ENCODE measurements at regions not wholly inside any gene's neighbourhood (a gene's known extent, or its start where the extent isn't known, plus 50 kb on each side); places are given as distances from the start of the nearest gene placed in this dataset.
"Not testable (repeated sequence)": the region's sequence is repeated elsewhere in the genome, so short reads cannot be mapped to it uniquely, and the experiment has no call there.

DNA sequence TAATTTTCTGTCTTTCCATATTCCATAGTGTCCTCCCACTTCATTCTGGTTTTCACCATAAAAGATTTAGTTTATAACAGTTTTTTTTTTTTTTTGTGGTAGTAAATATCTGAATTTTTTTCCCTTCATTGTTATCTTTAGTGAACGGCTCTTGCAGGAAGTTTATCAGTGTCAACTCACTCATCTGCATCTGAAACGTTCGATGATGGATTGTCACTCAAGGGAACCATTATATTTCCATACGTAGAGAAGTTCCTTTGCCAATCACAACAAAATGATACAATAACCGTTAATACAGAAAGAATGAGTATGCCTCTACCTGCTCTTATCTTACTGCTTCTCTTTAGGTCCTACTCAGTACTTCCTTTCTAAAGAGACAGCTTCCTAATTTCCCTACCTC is 651.2 kb upstream of the KCNMB2 start:
- Histone ChIP-seq H3K4me1 (ENCODE audit: control insufficient read depth, insufficient read depth, low read length) (no peaks in the 10 kb centered on the region), H3K27me3 (ENCODE audit: control insufficient read depth, insufficient read depth, low read length) (no peaks in the 10 kb centered on the region), H3K36me3 (ENCODE audit: control insufficient read depth, insufficient read depth, low read length) (no peaks in the 10 kb centered on the region), H3K27ac (ENCODE audit: low read depth, low read length) (no peak overlapping the region), H3K4me3 (ENCODE audit: low read depth, low read length) (no peak overlapping the region), H3K9me3 (ENCODE audit: control insufficient read depth, insufficient read depth, low read length) (no peaks in the 10 kb centered on the region)
- WGBS (ENCODE audit: insufficient coverage): 95% methylated on average over 4 of the region's 5 CpGs
- DNase-seq (ENCODE audit: low read depth in 4 of 6, low spot score in 6 of 6): no peak

DNA sequence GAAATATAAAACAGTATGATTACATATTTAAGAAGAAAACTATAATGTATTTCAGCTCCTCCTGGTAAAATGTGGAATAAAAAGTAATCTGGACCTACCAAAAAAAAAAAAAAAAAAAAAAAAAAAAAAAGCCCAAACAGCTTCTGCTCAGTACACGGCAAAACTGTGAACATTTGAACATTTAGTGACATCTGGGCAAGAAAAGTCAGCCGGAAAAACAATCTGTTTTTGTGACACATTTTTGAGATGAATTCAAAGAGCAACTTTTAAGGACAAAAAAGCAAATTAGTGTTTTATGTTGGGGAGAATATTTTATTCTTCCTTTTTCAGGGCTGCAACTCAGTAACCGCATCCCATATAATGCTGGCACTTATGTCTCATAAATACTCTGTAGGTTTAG is 649.7 kb upstream of the KCNMB2 start:
- Histone ChIP-seq H3K27ac (ENCODE audit: low read depth, low read length) (no peak overlapping the region), H3K9me3 (ENCODE audit: control insufficient read depth, insufficient read depth, low read length) (no peaks in the 10 kb centered on the region), H3K4me3 (ENCODE audit: low read depth, low read length) (no peak overlapping the region), H3K36me3 (ENCODE audit: control insufficient read depth, insufficient read depth, low read length) (no peaks in the 10 kb centered on the region), H3K27me3 (ENCODE audit: control insufficient read depth, insufficient read depth, low read length) (no peaks in the 10 kb centered on the region), H3K4me1 (ENCODE audit: control insufficient read depth, insufficient read depth, low read length) (no peaks in the 10 kb centered on the region)
- 54% methylated on average over 2 of the region's 3 CpGs for WGBS (ENCODE audit: insufficient coverage)
- peak in 2 of 6 donors; percentile 14 to 87 for DNase-seq (ENCODE audit: low read depth in 4 of 6, low spot score in 6 of 6)

DNA sequence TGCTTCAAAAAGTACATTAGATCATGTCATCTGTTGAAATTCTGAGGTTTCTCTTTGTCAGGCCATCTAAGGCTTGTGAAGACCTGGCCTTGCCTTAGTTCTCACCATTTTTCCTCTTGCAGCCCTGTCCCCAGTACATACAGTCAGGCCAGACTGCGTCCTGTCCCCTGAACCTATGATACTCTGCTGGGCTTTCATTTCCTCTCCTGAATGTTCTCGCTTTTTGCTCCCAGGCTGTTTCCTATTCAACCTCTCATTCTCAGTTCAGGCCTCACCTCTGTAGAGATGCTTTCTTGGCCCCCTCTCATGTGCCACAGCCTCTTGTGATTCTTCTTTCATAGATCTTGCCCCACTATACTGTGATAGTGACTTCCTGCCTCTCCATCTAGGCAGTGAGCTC is 648.8 kb upstream of the KCNMB2 start:
- Histone ChIP-seq H3K27ac (ENCODE audit: low read depth, low read length) (no peak overlapping the region), H3K27me3 (ENCODE audit: control insufficient read depth, insufficient read depth, low read length) (no peaks in the 10 kb centered on the region), H3K4me3 (ENCODE audit: low read depth, low read length) (no peak overlapping the region), H3K36me3 (ENCODE audit: control insufficient read depth, insufficient read depth, low read length) (no peaks in the 10 kb centered on the region), H3K4me1 (ENCODE audit: control insufficient read depth, insufficient read depth, low read length) (no peaks in the 10 kb centered on the region), H3K9me3 (ENCODE audit: control insufficient read depth, insufficient read depth, low read length) (no peaks in the 10 kb centered on the region)
- no peak for DNase-seq (ENCODE audit: low read depth in 4 of 6, low spot score in 6 of 6)
- 96% methylated on average over 2 of the region's 2 CpGs for WGBS (ENCODE audit: insufficient coverage)

DNA sequence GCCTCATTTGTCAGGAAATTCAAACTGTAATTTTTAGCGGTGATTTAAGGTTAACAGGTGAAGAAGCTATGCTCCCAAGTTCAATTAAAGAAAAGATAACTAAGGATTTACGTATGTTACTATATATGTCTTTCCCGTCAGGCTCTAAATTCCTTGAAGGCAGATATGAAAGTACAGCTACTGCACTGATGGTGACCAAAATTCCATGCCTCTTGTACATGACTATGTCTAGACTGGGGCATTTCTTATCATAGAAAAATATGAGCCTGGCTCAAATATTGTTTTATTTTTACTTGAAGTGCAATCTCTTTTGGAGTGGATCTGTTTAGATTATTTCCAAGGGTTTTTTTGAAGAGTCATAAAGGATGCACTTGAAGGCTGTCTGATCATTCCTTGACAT is 647.1 kb upstream of the KCNMB2 start:
- Histone ChIP-seq H3K27ac (ENCODE audit: low read depth, low read length) (no peak overlapping the region), H3K9me3 (ENCODE audit: control insufficient read depth, insufficient read depth, low read length) (no peaks in the 10 kb centered on the region), H3K4me1 (ENCODE audit: control insufficient read depth, insufficient read depth, low read length) (no peaks in the 10 kb centered on the region), H3K36me3 (ENCODE audit: control insufficient read depth, insufficient read depth, low read length) (no peaks in the 10 kb centered on the region), H3K4me3 (ENCODE audit: low read depth, low read length) (no peak overlapping the region), H3K27me3 (ENCODE audit: control insufficient read depth, insufficient read depth, low read length) (no peaks in the 10 kb centered on the region)
- DNase-seq (ENCODE audit: low read depth in 4 of 6, low spot score in 6 of 6): no peak
- no CpG with 5 or more reads among the region's 3 CpGs for WGBS (ENCODE audit: insufficient coverage)

DNA sequence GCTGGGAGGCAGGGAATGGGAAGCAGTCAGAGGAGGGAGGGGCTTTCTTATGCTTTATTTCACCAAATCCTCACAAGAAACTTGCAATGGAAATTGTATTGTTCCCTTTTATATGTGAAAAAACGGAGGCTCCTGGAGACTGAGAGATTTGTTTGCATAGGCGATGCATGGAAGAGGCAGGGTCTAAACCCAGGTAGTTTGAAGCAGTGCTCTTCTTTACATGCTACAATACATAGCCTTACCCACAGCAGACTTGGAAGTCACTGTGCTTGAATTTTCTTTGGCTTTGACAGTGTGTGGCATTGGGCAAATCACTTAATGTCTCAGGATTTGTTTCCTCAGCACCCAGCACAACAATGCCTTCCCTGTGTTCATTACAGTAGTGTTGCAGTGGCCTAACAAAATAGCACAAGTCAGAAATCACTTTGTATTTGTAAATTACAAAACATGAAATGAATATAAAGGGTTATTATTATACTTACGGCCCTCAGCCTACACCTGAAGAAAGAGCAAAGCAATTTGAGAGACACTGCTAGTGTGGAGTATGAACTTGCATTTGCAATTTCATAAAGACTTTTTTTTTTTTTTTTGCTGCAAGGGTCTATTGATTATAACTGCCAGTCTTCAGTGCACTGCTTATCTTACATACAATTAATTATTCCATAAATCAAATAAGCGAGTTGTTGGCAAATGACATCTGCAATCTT is 646.4 kb upstream of the KCNMB2 start:
- no peak for DNase-seq (ENCODE audit: low read depth in 4 of 6, low spot score in 6 of 6)
- H3K4me1 ChIP-seq (ENCODE audit: control insufficient read depth, insufficient read depth, low read length): no peaks in the 10 kb centered on the region
- H3K27me3 ChIP-seq (ENCODE audit: control insufficient read depth, insufficient read depth, low read length): no peaks in the 10 kb centered on the region
- H3K9me3 ChIP-seq (ENCODE audit: control insufficient read depth, insufficient read depth, low read length): no peaks in the 10 kb centered on the region
- H3K36me3 ChIP-seq (ENCODE audit: control insufficient read depth, insufficient read depth, low read length): no peaks in the 10 kb centered on the region
- no peak overlapping the region for H3K27ac ChIP-seq (ENCODE audit: low read depth, low read length)
- WGBS (ENCODE audit: insufficient coverage): no CpG with 5 or more reads among the region's 4 CpGs
- H3K4me3 ChIP-seq (ENCODE audit: low read depth, low read length): no peak overlapping the region

DNA sequence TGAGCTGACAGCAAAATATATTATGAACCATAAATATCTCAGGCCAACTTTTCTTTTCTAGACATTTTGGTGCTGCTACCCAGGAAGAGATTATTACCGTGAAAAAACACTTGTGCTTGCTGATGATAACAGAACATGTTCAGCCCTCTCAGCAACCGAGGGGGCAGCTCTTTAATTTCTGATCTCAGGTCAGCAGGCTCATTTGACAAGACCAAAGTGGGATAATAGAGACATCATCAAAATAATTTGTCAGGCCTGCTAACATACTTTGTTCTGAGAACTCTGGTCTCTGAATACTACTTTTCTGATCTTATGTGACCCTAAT is 645.9 kb upstream of the KCNMB2 start:
- Histone ChIP-seq H3K4me1 (ENCODE audit: control insufficient read depth, insufficient read depth, low read length) (no peaks in the 10 kb centered on the region), H3K36me3 (ENCODE audit: control insufficient read depth, insufficient read depth, low read length) (no peaks in the 10 kb centered on the region), H3K9me3 (ENCODE audit: control insufficient read depth, insufficient read depth, low read length) (no peaks in the 10 kb centered on the region), H3K27me3 (ENCODE audit: control insufficient read depth, insufficient read depth, low read length) (no peaks in the 10 kb centered on the region), H3K27ac (ENCODE audit: low read depth, low read length) (no peak overlapping the region), H3K4me3 (ENCODE audit: low read depth, low read length) (no peak overlapping the region)
- no peak for DNase-seq (ENCODE audit: low read depth in 4 of 6, low spot score in 6 of 6)
- 57% methylated on average over 1 of the region's 2 CpGs for WGBS (ENCODE audit: insufficient coverage)

DNA sequence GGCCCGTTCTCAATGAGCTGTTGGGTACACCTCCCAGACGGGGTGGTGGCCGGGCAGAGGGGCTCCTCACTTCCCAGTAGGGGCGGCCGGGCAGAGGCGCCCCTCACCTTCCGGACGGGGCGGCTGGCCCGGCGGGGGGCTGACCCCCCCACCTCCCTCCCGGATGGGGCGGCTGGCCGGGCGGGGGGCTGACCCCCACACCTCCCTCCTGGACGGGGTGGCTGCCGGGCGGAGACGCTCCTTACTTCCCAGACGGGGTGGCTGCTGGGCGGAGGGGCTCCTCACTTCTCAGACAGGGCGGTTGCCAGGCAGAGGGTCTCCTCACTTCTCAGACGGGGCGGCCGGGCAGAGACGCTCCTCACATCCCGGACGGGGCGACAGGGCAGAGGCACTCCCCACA is 644.7 kb upstream of the KCNMB2 start:
- H3K4me3 ChIP-seq (ENCODE audit: low read depth, low read length); H3K36me3 ChIP-seq (ENCODE audit: control insufficient read depth, insufficient read depth, low read length); H3K4me1 ChIP-seq (ENCODE audit: control insufficient read depth, insufficient read depth, low read length); H3K27me3 ChIP-seq (ENCODE audit: control insufficient read depth, insufficient read depth, low read length); H3K9me3 ChIP-seq (ENCODE audit: control insufficient read depth, insufficient read depth, low read length); DNase-seq (ENCODE audit: low read depth in 4 of 6, low spot score in 6 of 6); H3K27ac ChIP-seq (ENCODE audit: low read depth, low read length): not testable (repeated sequence)
- WGBS (ENCODE audit: insufficient coverage): no CpG with 5 or more reads among the region's 29 CpGs

DNA sequence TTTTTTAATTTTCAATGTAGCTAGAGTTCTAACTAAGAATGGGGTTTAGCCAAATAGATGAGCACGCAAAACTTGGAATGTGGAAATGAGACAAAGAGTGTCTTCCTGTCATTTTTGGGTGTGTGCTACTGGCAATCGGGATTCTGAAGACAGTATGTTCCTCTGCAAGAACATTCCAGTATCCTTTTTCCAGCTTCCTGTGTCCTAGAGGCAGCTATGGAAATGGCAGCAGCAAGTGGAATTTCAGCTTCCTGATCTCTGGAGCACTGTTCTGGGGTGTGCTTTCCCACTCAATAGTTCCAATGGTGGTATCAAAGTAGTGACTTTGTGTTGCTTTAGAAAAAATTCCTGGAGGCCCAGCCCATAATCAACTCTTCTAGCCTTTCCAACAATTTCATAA is 642.9 kb upstream of the KCNMB2 start:
- H3K27ac ChIP-seq (ENCODE audit: low read depth, low read length): no peak overlapping the region
- no peaks in the 10 kb centered on the region for H3K27me3 ChIP-seq (ENCODE audit: control insufficient read depth, insufficient read depth, low read length)
- no peak for DNase-seq (ENCODE audit: low read depth in 4 of 6, low spot score in 6 of 6)
- H3K9me3 ChIP-seq (ENCODE audit: control insufficient read depth, insufficient read depth, low read length): peaks cover 7% of the 10 kb centered on the region
- no peak overlapping the region for H3K4me3 ChIP-seq (ENCODE audit: low read depth, low read length)
- 90% methylated on average over 2 of the region's 2 CpGs for WGBS (ENCODE audit: insufficient coverage)
- H3K4me1 ChIP-seq (ENCODE audit: control insufficient read depth, insufficient read depth, low read length): no peaks in the 10 kb centered on the region
- no peaks in the 10 kb centered on the region for H3K36me3 ChIP-seq (ENCODE audit: control insufficient read depth, insufficient read depth, low read length)

DNA sequence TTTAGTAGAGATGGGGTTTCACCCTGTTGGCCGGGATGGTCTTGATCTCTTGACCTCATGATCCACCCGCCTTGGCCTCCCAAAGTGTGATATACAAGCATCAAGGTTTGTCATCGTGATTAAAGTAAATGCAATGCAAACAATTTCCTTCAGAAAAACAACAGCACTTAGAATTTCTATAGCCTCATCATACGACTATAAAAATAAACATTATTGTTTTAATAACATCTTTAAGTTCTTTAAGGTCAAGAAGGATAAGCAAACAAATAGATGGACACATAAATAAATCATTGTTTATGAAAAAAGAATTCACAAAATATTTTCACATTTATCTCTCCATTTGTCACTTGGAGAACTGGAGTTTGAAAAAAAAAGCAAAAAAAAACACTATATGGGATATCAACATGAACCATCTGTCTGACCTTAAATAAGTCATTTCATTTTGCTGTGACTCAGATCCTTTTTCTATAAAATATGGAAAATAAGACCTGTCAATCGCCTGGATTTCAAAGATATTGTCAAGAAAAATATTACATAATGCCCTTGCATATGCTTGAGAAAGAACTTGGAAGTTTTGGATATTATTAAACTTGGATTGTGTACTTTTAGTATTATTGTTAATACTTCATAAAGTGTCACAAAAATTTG is 642.0 kb upstream of the KCNMB2 start:
- WGBS (ENCODE audit: insufficient coverage): 100% methylated on average over 1 of the region's 5 CpGs
- no peak overlapping the region for H3K4me3 ChIP-seq (ENCODE audit: low read depth, low read length)

DNA sequence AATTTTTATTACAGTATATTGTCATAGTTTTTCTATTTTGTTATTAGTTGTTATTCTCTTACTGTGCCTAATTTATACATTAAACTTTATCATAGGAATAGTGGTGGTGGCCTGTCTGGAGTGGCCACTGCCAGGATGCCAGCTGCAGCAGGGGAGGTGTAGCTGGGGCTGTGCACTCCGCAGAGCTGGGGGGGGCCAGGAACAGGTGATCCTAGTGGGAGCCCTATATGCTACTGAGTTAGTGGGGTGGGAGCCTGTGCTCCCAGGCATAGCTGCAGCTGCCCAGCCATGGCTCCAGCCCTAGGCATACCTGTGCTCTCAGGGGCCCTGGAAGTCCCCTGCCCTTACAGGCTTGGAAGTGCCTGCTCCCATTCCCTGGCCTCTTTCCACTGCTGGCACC is 638.1 kb upstream of the KCNMB2 start:
- peaks cover 19% of the 10 kb centered on the region for H3K9me3 ChIP-seq (ENCODE audit: control insufficient read depth, insufficient read depth, low read length)
- H3K4me3 ChIP-seq (ENCODE audit: low read depth, low read length): no peak overlapping the region
- no peak overlapping the region for H3K27ac ChIP-seq (ENCODE audit: low read depth, low read length)
- H3K27me3 ChIP-seq (ENCODE audit: control insufficient read depth, insufficient read depth, low read length): no peaks in the 10 kb centered on the region
- H3K36me3 ChIP-seq (ENCODE audit: control insufficient read depth, insufficient read depth, low read length): no peaks in the 10 kb centered on the region
- 100% methylated on average over 1 of the region's 1 CpG for WGBS (ENCODE audit: insufficient coverage)
- no peaks in the 10 kb centered on the region for H3K4me1 ChIP-seq (ENCODE audit: control insufficient read depth, insufficient read depth, low read length)
- no peak for DNase-seq (ENCODE audit: low read depth in 4 of 6, low spot score in 6 of 6)

More for the DNA sequence above, 642.0 kb upstream of the KCNMB2 start:
- Histone ChIP-seq H3K27me3 (ENCODE audit: control insufficient read depth, insufficient read depth, low read length) (no peaks in the 10 kb centered on the region), H3K36me3 (ENCODE audit: control insufficient read depth, insufficient read depth, low read length) (no peaks in the 10 kb centered on the region), H3K27ac (ENCODE audit: low read depth, low read length) (no peak overlapping the region), H3K4me1 (ENCODE audit: control insufficient read depth, insufficient read depth, low read length) (no peaks in the 10 kb centered on the region), H3K9me3 (ENCODE audit: control insufficient read depth, insufficient read depth, low read length) (peaks cover 14% of the 10 kb centered on the region)
- DNase-seq (ENCODE audit: low read depth in 4 of 6, low spot score in 6 of 6): no peak
